Aorta (tissue), 5 donors: ENCODE measurements at regions not wholly inside any gene's neighbourhood (a gene's known extent, or its start where the extent isn't known, plus 50 kb on each side); places are given as distances from the start of the nearest gene placed in this dataset.

Experiments used
- ATAC-seq: fragments of 200-7000 bp; cut with Tn5 transposase; one replicate; pipeline ENCODE4 v1.9.1; 2022; ENCODE audit warnings: moderate library complexity; ENCODE audit not compliant: low FRiP score
- DNase-seq, 2 donors: peaks; one replicate each; pipeline ENCODE4 v3.0.0-alpha.2; 2020
- H3K27ac ChIP-seq, 2 donors: one replicate each; pipeline ENCODE4 v1.5.1; 2013; ENCODE audit warnings: low read length in 2 of 2, mild to moderate bottlenecking in 2 of 2, moderate library complexity in 2 of 2, control low read depth in 1 of 2, inconsistent platforms in 1 of 2, low read depth in 1 of 2
- H3K27me3 ChIP-seq, 2 donors: one replicate each; pipeline ENCODE4 v1.6.1; 2013; ENCODE audit warnings: control low read depth in 1 of 2, low read length in 1 of 2, mild to moderate bottlenecking in 1 of 2, moderate library complexity in 1 of 2; ENCODE audit not compliant: insufficient read depth in 2 of 2, control insufficient read depth in 1 of 2
- H3K36me3 ChIP-seq, 2 donors: one replicate each; pipeline ENCODE4 v1.6.1; 2013; ENCODE audit warnings: control low read depth in 1 of 2, low read length in 1 of 2, mild to moderate bottlenecking in 1 of 2; ENCODE audit not compliant: insufficient read depth in 2 of 2, control insufficient read depth in 1 of 2
- H3K4me1 ChIP-seq, 2 donors: one replicate each; pipeline ENCODE4 v1.6.1; 2013; ENCODE audit warnings: low read length in 2 of 2, control low read depth in 1 of 2, mild to moderate bottlenecking in 1 of 2, moderate library complexity in 1 of 2; ENCODE audit not compliant: insufficient read depth in 2 of 2, control insufficient read depth in 1 of 2
- H3K4me3 ChIP-seq, 2 donors: one replicate each; pipeline ENCODE4 v1.5.1; 2013; ENCODE audit warnings: low read length in 2 of 2, control low read depth in 1 of 2, mild to moderate bottlenecking in 1 of 2
- H3K9me3 ChIP-seq: one replicate; pipeline ENCODE4 v1.6.1; 2013; ENCODE audit warnings: mild to moderate bottlenecking, low read length; ENCODE audit not compliant: control insufficient read depth
- WGBS, 2 donors: extraction: QIAGEN DNeasy Blood & Tissue Kit; methylation state at CpG; one replicate each; pipeline ENCODE4 v1.1.7; 2013; 5-methylcytosine and 5-hydroxymethylcytosine counted together
- intact Hi-C, 2 donors: fragments of 100-400 bp; cut with DNase I; formaldehyde crosslinking; loops; one replicate each; pipeline versions ENCODE4 v1.14.2 to v1.15.0; 2022
- donor health status: healthy with polysubstance abuse.
- donor health status: Bipolar disorder and iron deficiency.
- donor health status: DM: no; HTN: no; CAD: no.
- donor health status: DM: no; HTN: no; CAD: no.
- donor health status: DM: yes; HTN: yes; CAD: no.

DNA sequence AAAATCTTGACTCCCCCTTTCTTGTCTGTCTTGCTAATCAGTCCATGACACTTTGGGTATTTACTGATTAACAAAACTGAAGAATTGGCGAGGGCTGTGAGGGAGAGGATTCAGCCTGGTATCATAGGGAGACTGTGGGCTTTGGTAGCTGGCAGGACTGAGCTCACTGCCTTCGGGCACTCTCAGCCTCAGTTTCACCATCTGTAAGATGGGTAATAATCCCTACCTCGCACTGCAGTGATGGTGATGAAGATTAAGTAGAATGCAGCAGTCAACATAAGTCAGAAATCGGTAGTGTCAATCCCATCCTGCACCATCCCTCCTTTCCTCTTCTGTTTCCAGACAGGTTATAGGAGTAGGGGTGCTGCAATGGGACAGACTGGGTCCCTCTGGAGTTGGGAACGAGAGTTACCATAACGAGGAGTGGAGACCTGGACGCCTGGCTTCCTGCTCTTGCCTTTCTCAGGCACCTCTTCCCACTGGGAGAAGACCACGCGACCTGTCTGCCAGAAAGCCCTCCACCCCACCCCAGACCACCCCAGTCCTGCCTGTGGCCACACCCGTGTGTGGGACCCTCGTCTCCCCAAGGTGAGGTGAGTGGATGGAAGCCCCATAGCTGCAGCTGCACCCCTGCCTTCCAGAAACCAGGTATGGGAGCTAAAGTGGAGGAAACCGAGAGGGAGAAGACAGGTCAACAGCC, 99.1 kb downstream of the SNX5 start:
- H3K9me3 ChIP-seq, result no peaks in the 10 kb centered on the region
- H3K27ac ChIP-seq, result no peak overlapping the region
- no peaks in the 10 kb centered on the region for H3K36me3 ChIP-seq
- intact Hi-C loops, result no loop called here
- no peak for ATAC-seq
- H3K4me1 ChIP-seq, result no peaks in the 10 kb centered on the region
- peak in 1 of 2 donors; percentile 36 for DNase-seq
- no peaks in the 10 kb centered on the region for H3K27me3 ChIP-seq
- 91 to 93% methylated on average over 12 of the region's 12 CpGs for WGBS, 2 donors
- H3K4me3 ChIP-seq, result no peak overlapping the region

DNA sequence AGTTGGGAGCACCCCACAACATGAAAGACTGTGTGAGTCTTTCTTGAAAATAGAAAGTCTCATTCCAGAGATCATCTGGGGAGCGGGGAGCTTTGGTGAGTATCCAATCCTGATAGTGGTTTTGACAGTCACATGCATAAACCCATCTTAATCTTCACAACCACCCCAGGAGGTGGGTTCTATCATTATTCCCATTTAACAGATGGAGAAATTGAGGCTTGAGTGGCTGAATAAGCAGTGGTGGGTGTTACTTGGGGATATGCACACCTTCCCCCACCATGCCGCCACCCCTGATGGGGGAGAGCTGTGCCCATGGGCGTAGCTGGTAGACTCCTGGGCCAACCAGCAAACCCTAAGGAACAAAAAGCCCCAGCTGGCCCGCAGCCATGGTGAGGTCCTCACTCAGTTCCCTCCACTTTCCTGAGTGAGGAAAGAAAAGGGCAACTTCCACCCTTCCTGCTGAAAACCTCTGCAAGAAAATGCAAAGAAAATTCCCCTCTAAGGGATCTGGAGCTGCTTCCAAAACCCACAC, 99.8 kb downstream of the SNX5 start:
- DNase-seq (no peak), ATAC-seq (no peak)
- no peaks in the 10 kb centered on the region for H3K27me3 ChIP-seq
- no peak overlapping the region for H3K27ac ChIP-seq
- H3K9me3 ChIP-seq, result no peaks in the 10 kb centered on the region
- WGBS, 2 donors, result 63 to 75% methylated on average over 4 of the region's 4 CpGs
- H3K4me1 ChIP-seq, result no peaks in the 10 kb centered on the region
- no peaks in the 10 kb centered on the region for H3K36me3 ChIP-seq
- intact Hi-C loops, result no loop called here
- no peak overlapping the region for H3K4me3 ChIP-seq

DNA sequence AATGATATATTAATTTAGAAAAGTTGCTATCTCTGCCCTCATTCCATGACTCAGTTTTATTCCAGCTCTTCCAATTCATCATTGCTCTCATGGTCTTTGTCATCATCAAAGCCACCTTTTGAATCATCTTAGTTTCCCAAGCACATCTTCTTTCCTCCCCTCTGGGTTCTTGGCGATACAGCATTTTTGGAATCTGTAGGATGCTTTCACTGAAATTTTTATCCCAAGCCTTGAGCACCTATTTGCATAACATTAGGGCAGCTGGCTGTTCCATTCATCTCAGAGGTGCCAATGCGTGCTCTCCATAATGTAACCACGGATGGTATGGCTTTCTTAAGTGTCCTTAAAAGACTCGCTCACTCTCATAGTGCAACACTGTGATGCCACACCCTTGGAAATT, 100.4 kb downstream of the SNX5 start:
- ATAC-seq, result no peak
- intact Hi-C loops, result no loop called here

DNA sequence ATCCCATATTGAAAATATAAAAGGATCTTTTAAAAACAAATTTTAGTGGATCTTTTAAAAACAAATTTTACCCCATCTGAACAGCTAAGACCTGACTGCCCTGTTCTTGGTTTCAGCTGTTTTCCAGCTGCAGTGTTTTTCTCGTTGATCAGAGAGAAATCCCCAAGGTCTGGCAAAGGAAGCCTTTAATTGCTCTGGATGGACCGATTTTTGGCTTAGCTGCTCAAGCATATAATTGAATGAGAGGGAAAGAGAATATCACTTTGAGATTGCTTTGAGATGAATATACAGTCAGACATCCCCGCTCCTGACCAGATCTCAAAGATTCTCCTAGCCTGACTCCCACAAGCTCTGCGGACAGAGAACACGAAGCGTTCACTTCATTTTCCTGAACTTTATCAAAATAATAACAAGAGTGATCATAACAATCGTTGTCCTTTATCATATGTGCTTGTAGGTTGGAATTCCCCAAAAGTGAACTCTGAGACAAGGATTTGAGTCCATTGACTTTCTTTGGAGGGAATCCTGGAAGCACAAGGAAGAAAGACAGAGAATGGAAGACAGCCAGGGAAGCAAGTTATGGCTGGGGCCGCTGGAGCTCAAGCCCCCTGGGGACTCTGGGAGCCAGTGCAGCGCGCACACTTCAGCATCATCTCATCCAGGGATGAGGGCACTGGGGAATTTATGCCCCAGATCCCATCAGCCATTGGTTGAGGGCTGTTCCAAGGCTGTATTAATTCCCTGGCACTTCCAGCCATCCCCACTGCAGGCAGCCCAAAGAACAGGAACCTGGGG, 101.3 kb downstream of the SNX5 start:
- Histone ChIP-seq H3K36me3 (no peaks in the 10 kb centered on the region), H3K27me3 (no peaks in the 10 kb centered on the region), H3K4me3 (no peak overlapping the region), H3K27ac (no peak overlapping the region), H3K4me1 (no peaks in the 10 kb centered on the region), H3K9me3 (no peaks in the 10 kb centered on the region)
- no peak for DNase-seq
- ATAC-seq, result no peak
- 64 to 69% methylated on average over 10 of the region's 10 CpGs for WGBS, 2 donors
- intact Hi-C loops, result no loop called here

More for the DNA sequence above, 100.4 kb downstream of the SNX5 start:
- Histone ChIP-seq H3K36me3 (no peaks in the 10 kb centered on the region), H3K27me3 (no peaks in the 10 kb centered on the region), H3K4me1 (no peaks in the 10 kb centered on the region), H3K4me3 (no peak overlapping the region), H3K9me3 (no peaks in the 10 kb centered on the region), H3K27ac (no peak overlapping the region)
- WGBS, 2 donors, result 94 to 95% methylated on average over 4 of the region's 4 CpGs
- DNase-seq, result no peak

DNA sequence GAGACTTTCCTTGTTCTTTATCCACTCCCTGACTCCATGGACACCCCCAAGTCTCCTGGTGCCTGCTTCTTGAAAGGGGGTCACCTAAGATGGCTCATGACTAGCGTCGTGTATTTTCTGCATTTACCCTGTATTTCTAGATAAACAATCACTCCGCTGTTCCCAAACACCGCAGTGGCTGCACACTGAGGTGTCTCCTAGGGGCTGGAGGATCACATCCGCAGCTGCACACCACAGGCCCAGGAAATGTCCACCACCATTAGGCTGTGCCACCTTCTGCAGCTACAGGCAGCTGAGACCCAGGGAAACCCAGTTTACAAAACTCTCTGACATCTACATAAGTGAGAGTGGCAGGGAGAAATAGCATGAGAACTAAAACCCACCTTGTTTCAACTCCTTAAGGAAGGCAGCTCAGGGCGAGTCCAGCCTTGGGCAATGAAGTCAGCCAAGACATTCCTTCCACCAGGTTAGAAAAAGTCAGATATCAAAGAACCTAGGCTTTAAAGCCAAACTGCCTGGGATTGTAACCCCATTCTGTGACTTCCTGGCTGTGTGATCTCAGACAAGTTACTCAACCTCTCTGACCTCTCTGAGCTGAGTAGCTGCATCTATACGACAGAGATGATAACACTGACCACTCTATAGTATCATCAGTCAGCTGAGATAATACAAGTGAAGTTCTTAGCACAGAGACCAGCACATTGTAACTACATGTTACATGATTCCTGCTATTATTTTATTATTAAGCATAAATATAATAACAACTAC, 102.2 kb downstream of the SNX5 start:
- Histone ChIP-seq H3K36me3 (no peaks in the 10 kb centered on the region), H3K9me3 (no peaks in the 10 kb centered on the region), H3K4me1 (no peaks in the 10 kb centered on the region), H3K4me3 (no peak overlapping the region), H3K27me3 (no peaks in the 10 kb centered on the region), H3K27ac (no peak overlapping the region)
- WGBS, 2 donors, result 92 to 93% methylated on average over 7 of the region's 7 CpGs
- intact Hi-C loops, result no loop called here
- ATAC-seq (no peak), DNase-seq (no peak)

DNA sequence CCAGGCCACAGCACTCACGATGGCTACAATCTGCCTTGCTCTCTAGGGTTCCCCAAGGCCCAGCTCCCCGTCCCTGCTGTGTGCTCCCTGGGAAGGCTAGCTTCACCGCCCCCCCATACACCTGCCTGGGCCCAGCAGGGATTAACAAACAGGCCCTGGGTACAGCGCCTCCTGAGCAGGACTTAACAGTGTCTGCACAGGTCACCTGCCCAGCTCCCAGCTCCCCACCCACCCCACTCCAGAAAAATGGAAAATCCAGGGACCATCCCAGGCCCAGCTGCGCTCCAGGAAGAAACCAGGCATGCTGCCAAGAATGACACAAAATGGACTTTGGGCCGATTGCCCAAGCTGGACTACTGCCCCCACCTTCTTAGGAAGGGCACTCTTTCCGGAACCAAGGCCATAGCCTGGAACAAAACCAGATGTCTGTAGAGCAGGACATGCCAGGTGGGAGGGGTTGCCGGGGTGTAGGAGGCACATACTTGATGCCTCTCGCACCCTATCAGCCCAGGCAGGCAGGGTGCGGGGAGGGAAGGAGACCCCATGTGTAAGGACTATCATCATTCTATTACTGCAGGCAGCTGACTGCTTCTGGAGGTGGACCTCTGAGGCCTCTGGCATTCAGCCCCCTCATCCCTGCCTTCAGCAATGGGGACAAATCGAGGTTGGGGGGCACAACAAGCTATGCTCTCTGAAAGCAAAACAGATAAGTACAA, 104.9 kb downstream of the SNX5 start:
- whole genome bisulfite sequencing, 2 donors, result 81 to 85% methylated on average over 11 of the region's 11 CpGs
- DNase-seq, result peak in 1 of 2 donors; percentile 28
- Histone ChIP-seq H3K27ac (no peak overlapping the region), H3K27me3 (no peaks in the 10 kb centered on the region), H3K4me1 (no peaks in the 10 kb centered on the region), H3K9me3 (no peaks in the 10 kb centered on the region), H3K4me3 (no peak overlapping the region), H3K36me3 (no peaks in the 10 kb centered on the region)
- no peak for ATAC-seq
- intact Hi-C loops, result no loop called here

DNA sequence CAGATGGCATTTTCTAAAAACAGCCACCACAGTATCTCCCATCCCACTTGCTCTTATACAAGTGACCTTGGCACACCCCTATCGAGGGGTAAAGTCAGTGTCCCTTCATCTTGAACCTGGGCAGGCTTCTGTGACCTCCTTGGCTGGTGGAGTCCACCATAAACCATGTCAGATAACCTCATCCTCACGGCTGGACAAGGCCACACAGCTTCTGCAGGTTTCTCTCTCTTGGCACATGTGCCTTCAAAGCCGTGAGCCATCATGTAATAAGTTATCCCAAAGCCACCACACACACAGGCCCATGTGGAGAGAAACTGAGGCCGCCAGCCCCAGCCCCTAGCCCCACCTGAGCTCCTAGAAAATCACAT, 105.4 kb downstream of the SNX5 start:
- Histone ChIP-seq H3K36me3 (no peaks in the 10 kb centered on the region), H3K27me3 (no peaks in the 10 kb centered on the region), H3K4me1 (no peaks in the 10 kb centered on the region), H3K9me3 (no peaks in the 10 kb centered on the region), H3K27ac (no peak overlapping the region), H3K4me3 (no peak overlapping the region)
- WGBS, 2 donors, result 92 to 94% methylated on average over 4 of the region's 4 CpGs
- intact Hi-C loops, result no loop called here
- DNase-seq (no peak), ATAC-seq (no peak)

DNA sequence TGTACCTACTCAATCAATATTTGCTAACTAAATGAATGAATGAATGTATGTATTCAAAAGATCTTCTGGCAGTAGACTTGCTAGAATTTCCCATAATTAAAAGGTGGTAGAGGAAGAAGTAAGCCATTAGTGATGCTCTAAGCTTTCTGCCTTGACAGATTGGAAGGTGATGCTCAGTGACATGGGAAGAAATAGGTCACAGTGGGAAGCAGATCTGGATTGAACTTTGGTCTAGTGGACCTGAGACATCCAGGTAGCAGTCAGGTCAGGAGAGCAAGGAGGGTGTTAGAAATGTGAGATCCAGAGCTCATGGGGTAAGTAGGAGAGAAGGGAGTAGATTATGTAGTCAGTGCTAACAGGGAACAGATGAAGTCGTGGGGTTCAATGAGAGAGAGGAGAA, 106.4 kb downstream of the SNX5 start:
- WGBS, 2 donors, result 88 to 90% methylated on average over 1 of the region's 1 CpG
- Histone ChIP-seq H3K36me3 (no peaks in the 10 kb centered on the region), H3K9me3 (no peaks in the 10 kb centered on the region), H3K27me3 (no peaks in the 10 kb centered on the region), H3K27ac (no peak overlapping the region), H3K4me3 (no peak overlapping the region), H3K4me1 (no peaks in the 10 kb centered on the region)
- DNase-seq (no peak), ATAC-seq (no peak)
- intact Hi-C loops, result no loop called here
